Neural cell (in vitro differentiated cells): ENCODE measurements at regions not wholly inside any gene's neighbourhood (a gene's known extent, or its start where the extent isn't known, plus 50 kb on each side); places are given as distances from the start of the nearest gene placed in this dataset.

Source experiments
- H2AFZ ChIP-seq: fragments of 200-600, 300-800 bp; sonication (generic), shearing (Covaris generic); 2 replicates; pipeline ENCODE4 v1.6.0; 2014; ENCODE audit warnings: low read depth, mild to moderate bottlenecking, antibody characterized with exemption, low read length, moderate library complexity
- H3F3A ChIP-seq: fragments of 200-600 bp; shearing (Covaris generic); 2 replicates; pipeline ENCODE4 v1.6.1; 2016; ENCODE audit warnings: mild to moderate bottlenecking, moderate library complexity, mixed read lengths, antibody characterized with exemption, low read length; ENCODE audit not compliant: insufficient read depth, poor library complexity, severe bottlenecking
- H3K27ac ChIP-seq: fragments of 200-600, 300-800 bp; sonication (generic), shearing (Covaris generic); 2 replicates; pipeline ENCODE4 v1.5.1; 2014; ENCODE audit warnings: mild to moderate bottlenecking, low read length, moderate library complexity
- H3K27me3 ChIP-seq: fragments of 300-800, 200-600 bp; sonication (generic), shearing (Covaris generic); 2 replicates; pipeline ENCODE4 v1.6.0; 2014; ENCODE audit warnings: mild to moderate bottlenecking, low read depth, low read length, moderate library complexity; ENCODE audit not compliant: insufficient read depth
- H3K36me3 ChIP-seq: fragments of 300-800, 200-600 bp; sonication (generic), shearing (Covaris generic); 2 replicates; pipeline ENCODE4 v1.5.1; 2014; ENCODE audit warnings: mild to moderate bottlenecking, antibody characterized with exemption, low read length, moderate library complexity; ENCODE audit not compliant: insufficient read depth
- H3K4me2 ChIP-seq: fragments of 300-800, 200-600 bp; sonication (generic), shearing (Covaris generic); 2 replicates; pipeline ENCODE4 v1.6.0; 2014; ENCODE audit warnings: mild to moderate bottlenecking, low read length
- H3K4me3 ChIP-seq: fragments of 300-800, 200-600 bp; sonication (generic), shearing (Covaris generic); 2 replicates; pipeline ENCODE4 v1.5.1; 2014; ENCODE audit warnings: mild to moderate bottlenecking, low read length, moderate library complexity
- H3K79me2 ChIP-seq: fragments of 200-600 bp; shearing (Covaris generic); replicated peaks from 2 replicates; pipeline ENCODE4 v1.6.0; 2014; ENCODE audit warnings: mild to moderate bottlenecking, low read length, moderate library complexity; ENCODE audit not compliant: insufficient read depth
- H3K9ac ChIP-seq: fragments of 300-800, 200-600 bp; sonication (generic), shearing (Covaris generic); 2 replicates; pipeline ENCODE4 v1.6.1; 2016; ENCODE audit warnings: mild to moderate bottlenecking, low read length, mixed read lengths
- H3K9me2 ChIP-seq: fragments of 200-600 bp; shearing (Covaris generic); 2 replicates; pipeline ENCODE4 v1.6.1; 2016; ENCODE audit warnings: mild to moderate bottlenecking, low read length, mixed read lengths; ENCODE audit not compliant: insufficient read depth
- H3K9me3 ChIP-seq: fragments of 200-600, 300-800 bp; sonication (generic), shearing (Covaris generic); 2 replicates; pipeline ENCODE4 v1.6.1; 2016; ENCODE audit warnings: mild to moderate bottlenecking, mixed run types, low read length, moderate library complexity, mixed read lengths
- H4K20me1 ChIP-seq: fragments of 200-600 bp; shearing (Covaris generic); 2 replicates; pipeline ENCODE4 v1.6.1; 2016; ENCODE audit warnings: mild to moderate bottlenecking, mixed run types; ENCODE audit not compliant: insufficient read depth
- EP300 ChIP-seq: fragments of 450-650 bp; conservative IDR thresholded peaks from 2 replicates; pipeline ENCODE4 v1.6.1; 2014; ENCODE audit warnings: antibody characterized with exemption, mild to moderate bottlenecking, moderate library complexity; ENCODE audit not compliant: poor library complexity, severe bottlenecking
- EZH2 ChIP-seq: fragments of 200-600, 300-800 bp; shearing (Covaris generic), sonication (generic); IDR thresholded peaks from 2 replicates; pipeline ENCODE4 v1.6.1; 2014; ENCODE audit warnings: antibody characterized with exemption, low read length, borderline replicate concordance, mild to moderate bottlenecking; ENCODE audit not compliant: insufficient read depth, poor library complexity, severe bottlenecking
- MXI1 ChIP-seq: fragments of 450-650 bp; conservative IDR thresholded peaks from 2 replicates; pipeline ENCODE4 v1.6.1; 2014; ENCODE audit warnings: antibody characterized with exemption, mild to moderate bottlenecking; ENCODE audit not compliant: poor library complexity, severe bottlenecking
- POLR2AphosphoS5 ChIP-seq: IDR thresholded peaks from 2 replicates; pipeline ENCODE4 v1.6.1; 2012
- RAD21 ChIP-seq: fragments of 450-650 bp; conservative IDR thresholded peaks from 2 replicates; pipeline ENCODE4 v1.6.1; 2014; ENCODE audit warnings: antibody characterized with exemption, mild to moderate bottlenecking, moderate library complexity
- SMC3 ChIP-seq: fragments of 450-650 bp; conservative IDR thresholded peaks from 2 replicates; pipeline ENCODE4 v1.6.1; 2014; ENCODE audit warnings: antibody characterized with exemption, mild to moderate bottlenecking, moderate library complexity; ENCODE audit not compliant: poor library complexity
- TF ChIP-seq, protein P1 (sequence below): IDR thresholded peaks from 2 replicates; pipeline ENCODE4 v1.6.1; 2012; ENCODE audit warnings: borderline replicate concordance
- TF ChIP-seq, protein P2 (sequence below): fragments of 450-650 bp; IDR thresholded peaks from 2 replicates; pipeline ENCODE4 v1.5.1; 2014; ENCODE audit warnings: antibody characterized with exemption, mild to moderate bottlenecking, moderate library complexity; ENCODE audit not compliant: poor library complexity, severe bottlenecking

- Histone ChIP-seq H3K79me2 (no peaks in the 10 kb centered on the region), H3K9ac (no peak overlapping the region), H3F3A (no peaks in the 10 kb centered on the region), H4K20me1 (no peaks in the 10 kb centered on the region), H3K9me2 (no peaks in the 10 kb centered on the region), H3K4me2 (no peak overlapping the region), H3K36me3 (no peaks in the 10 kb centered on the region), H3K4me3 (no peak overlapping the region), H3K27ac (no peak overlapping the region), H3K27me3 (no peaks in the 10 kb centered on the region), H3K9me3 (no peaks in the 10 kb centered on the region), H2AFZ (no peak overlapping the region)
- TF ChIP-seq SMC3 (no peak), RAD21 (no peak), POLR2AphosphoS5 (no peak), EP300 (no peak)
- TF ChIP-seq, protein P1, sequence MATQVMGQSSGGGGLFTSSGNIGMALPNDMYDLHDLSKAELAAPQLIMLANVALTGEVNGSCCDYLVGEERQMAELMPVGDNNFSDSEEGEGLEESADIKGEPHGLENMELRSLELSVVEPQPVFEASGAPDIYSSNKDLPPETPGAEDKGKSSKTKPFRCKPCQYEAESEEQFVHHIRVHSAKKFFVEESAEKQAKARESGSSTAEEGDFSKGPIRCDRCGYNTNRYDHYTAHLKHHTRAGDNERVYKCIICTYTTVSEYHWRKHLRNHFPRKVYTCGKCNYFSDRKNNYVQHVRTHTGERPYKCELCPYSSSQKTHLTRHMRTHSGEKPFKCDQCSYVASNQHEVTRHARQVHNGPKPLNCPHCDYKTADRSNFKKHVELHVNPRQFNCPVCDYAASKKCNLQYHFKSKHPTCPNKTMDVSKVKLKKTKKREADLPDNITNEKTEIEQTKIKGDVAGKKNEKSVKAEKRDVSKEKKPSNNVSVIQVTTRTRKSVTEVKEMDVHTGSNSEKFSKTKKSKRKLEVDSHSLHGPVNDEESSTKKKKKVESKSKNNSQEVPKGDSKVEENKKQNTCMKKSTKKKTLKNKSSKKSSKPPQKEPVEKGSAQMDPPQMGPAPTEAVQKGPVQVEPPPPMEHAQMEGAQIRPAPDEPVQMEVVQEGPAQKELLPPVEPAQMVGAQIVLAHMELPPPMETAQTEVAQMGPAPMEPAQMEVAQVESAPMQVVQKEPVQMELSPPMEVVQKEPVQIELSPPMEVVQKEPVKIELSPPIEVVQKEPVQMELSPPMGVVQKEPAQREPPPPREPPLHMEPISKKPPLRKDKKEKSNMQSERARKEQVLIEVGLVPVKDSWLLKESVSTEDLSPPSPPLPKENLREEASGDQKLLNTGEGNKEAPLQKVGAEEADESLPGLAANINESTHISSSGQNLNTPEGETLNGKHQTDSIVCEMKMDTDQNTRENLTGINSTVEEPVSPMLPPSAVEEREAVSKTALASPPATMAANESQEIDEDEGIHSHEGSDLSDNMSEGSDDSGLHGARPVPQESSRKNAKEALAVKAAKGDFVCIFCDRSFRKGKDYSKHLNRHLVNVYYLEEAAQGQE = no peak
- TF ChIP-seq, protein P2, sequence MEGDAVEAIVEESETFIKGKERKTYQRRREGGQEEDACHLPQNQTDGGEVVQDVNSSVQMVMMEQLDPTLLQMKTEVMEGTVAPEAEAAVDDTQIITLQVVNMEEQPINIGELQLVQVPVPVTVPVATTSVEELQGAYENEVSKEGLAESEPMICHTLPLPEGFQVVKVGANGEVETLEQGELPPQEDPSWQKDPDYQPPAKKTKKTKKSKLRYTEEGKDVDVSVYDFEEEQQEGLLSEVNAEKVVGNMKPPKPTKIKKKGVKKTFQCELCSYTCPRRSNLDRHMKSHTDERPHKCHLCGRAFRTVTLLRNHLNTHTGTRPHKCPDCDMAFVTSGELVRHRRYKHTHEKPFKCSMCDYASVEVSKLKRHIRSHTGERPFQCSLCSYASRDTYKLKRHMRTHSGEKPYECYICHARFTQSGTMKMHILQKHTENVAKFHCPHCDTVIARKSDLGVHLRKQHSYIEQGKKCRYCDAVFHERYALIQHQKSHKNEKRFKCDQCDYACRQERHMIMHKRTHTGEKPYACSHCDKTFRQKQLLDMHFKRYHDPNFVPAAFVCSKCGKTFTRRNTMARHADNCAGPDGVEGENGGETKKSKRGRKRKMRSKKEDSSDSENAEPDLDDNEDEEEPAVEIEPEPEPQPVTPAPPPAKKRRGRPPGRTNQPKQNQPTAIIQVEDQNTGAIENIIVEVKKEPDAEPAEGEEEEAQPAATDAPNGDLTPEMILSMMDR = no peak
Measured at GRCh38 chr13:89869312-89869711, 1478.2 kb upstream of the MIR17HG start.

- Histone ChIP-seq H2AFZ (no peak overlapping the region), H4K20me1 (no peaks in the 10 kb centered on the region), H3K36me3 (no peaks in the 10 kb centered on the region), H3K79me2 (no peaks in the 10 kb centered on the region), H3K9me2 (no peaks in the 10 kb centered on the region), H3K4me2 (no peak overlapping the region), H3K27ac (no peak overlapping the region), H3F3A (no peaks in the 10 kb centered on the region), H3K27me3 (no peaks in the 10 kb centered on the region), H3K9me3 (no peaks in the 10 kb centered on the region), H3K9ac (no peak overlapping the region), H3K4me3 (no peak overlapping the region)
- no peak for TF ChIP-seq RAD21
- TF ChIP-seq EP300 = no peak
- TF ChIP-seq, protein P2 = no peak
- no peak for TF ChIP-seq MXI1
- no peak for TF ChIP-seq EZH2
- TF ChIP-seq SMC3 = no peak
- TF ChIP-seq POLR2AphosphoS5 = no peak
- TF ChIP-seq, protein P1 = no peak
Measured at GRCh38 chr13:89878904-89879303, 1468.6 kb upstream of the MIR17HG start.
